Keratinocyte (primary cell): ENCODE measurements at regions not wholly inside any gene's neighbourhood (a gene's known extent, or its start where the extent isn't known, plus 50 kb on each side); places are given as distances from the start of the nearest gene placed in this dataset.

ENCODE experiments used
- DNase-seq: peaks from one replicate; pipeline ENCODE4 v3.0.0-alpha.2; 2011; ENCODE audit warnings: low read depth, missing footprints, low spot score
- FAIRE-seq: peaks from 2 replicates; lab custom pipeline; 2011; peaks lifted over from hg19 to GRCh38; lab: Jason Lieb, UNC
- H2AFZ ChIP-seq: 2 replicates; pipeline ENCODE4 v1.6.0; 2012; ENCODE audit warnings: low read length, control low read depth, inconsistent platforms; ENCODE audit not compliant: control insufficient read depth
- H3K27ac ChIP-seq: 2 replicates; pipeline ENCODE4 v1.5.1; 2011; ENCODE audit warnings: low read length; ENCODE audit not compliant: control insufficient read depth, insufficient read depth
- H3K27me3 ChIP-seq: 3 replicates; pipeline ENCODE4 v1.6.0; 2011; ENCODE audit warnings: low read length; ENCODE audit not compliant: control insufficient read depth, insufficient read depth; ENCODE audit errors: extremely low read depth
- H3K36me3 ChIP-seq, 2 experiments: 2 replicates in 1 of 2; 3 replicates in 1 of 2; pipeline ENCODE4 v1.5.1; 2011; ENCODE audit warnings: low read length in 2 of 2, mild to moderate bottlenecking in 1 of 2; ENCODE audit not compliant: control insufficient read depth in 2 of 2, insufficient read depth in 2 of 2; ENCODE audit errors: extremely low read depth in 1 of 2
- H3K4me1 ChIP-seq: 3 replicates; pipeline ENCODE4 v1.5.1; 2011; ENCODE audit warnings: low read length; ENCODE audit not compliant: control insufficient read depth, insufficient read depth; ENCODE audit errors: extremely low read depth
- H3K4me2 ChIP-seq: 3 replicates; pipeline ENCODE4 v1.6.0; 2011; ENCODE audit warnings: low read depth, low read length; ENCODE audit not compliant: control insufficient read depth, insufficient read depth; ENCODE audit errors: extremely low read depth
- H3K4me3 ChIP-seq, 3 experiments: fragments of 200-600 bp in 1 of 3; sonication (generic) in 1 of 3; 2 replicates in 2 of 3; 3 replicates in 1 of 3; pipeline ENCODE4 v1.5.1; 2011 to 2016; ENCODE audit warnings: low read length in 3 of 3, mild to moderate bottlenecking in 3 of 3, control low read depth in 2 of 3, inconsistent platforms in 1 of 3, low read depth in 1 of 3, mixed read lengths in 1 of 3, mixed run types in 1 of 3, moderate library complexity in 1 of 3; ENCODE audit not compliant: control insufficient read depth in 2 of 3, insufficient read depth in 2 of 3; ENCODE audit errors: extremely low read depth in 1 of 3
- H3K79me2 ChIP-seq: 2 replicates; pipeline ENCODE4 v1.6.0; 2012; ENCODE audit warnings: low read length; ENCODE audit not compliant: control insufficient read depth, insufficient read depth
- H3K9ac ChIP-seq: 3 replicates; pipeline ENCODE4 v1.6.0; 2011; ENCODE audit warnings: low read length; ENCODE audit not compliant: control insufficient read depth, insufficient read depth; ENCODE audit errors: extremely low read depth
- H3K9me1 ChIP-seq: 3 replicates; pipeline ENCODE4 v1.6.0; 2011; ENCODE audit warnings: low read length; ENCODE audit not compliant: control insufficient read depth, insufficient read depth; ENCODE audit errors: extremely low read depth
- H3K9me3 ChIP-seq: 2 replicates; pipeline ENCODE4 v1.5.1; 2012; ENCODE audit warnings: low read depth, low read length; ENCODE audit not compliant: control insufficient read depth
- H4K20me1 ChIP-seq: 3 replicates; pipeline ENCODE4 v1.6.0; 2011; ENCODE audit warnings: low read length; ENCODE audit not compliant: control insufficient read depth, insufficient read depth; ENCODE audit errors: extremely low read depth
- CTCF ChIP-seq, 3 experiments: IDR thresholded peaks in 1 of 3; conservative IDR thresholded peaks in 1 of 3; optimal IDR thresholded peaks in 1 of 3; 2 replicates in 2 of 3; 3 replicates in 1 of 3; pipeline versions ENCODE3 to v1.5.1; 2011; ENCODE audit warnings: low read length in 3 of 3, mild to moderate bottlenecking in 3 of 3, moderate library complexity in 2 of 3, control low read depth in 1 of 3, inconsistent platforms in 1 of 3; ENCODE audit not compliant: insufficient read depth in 2 of 3; ENCODE audit errors: extremely low read depth in 1 of 3
- EZH2 ChIP-seq: IDR thresholded peaks from one replicate; pipeline ENCODE4 v1.6.1; 2012; ENCODE audit warnings: inconsistent platforms, mild to moderate bottlenecking, low read length, moderate library complexity
- dilution Hi-C: fragments of 300-500 bp; cut with MboI; formaldehyde crosslinking; loops from one replicate; pipeline ENCODE4 v1.7.0; 2020; ENCODE audit warnings: low sequenced_read_pairs; ENCODE audit not compliant: extremely low pct_ligation_motif_present

DNA sequence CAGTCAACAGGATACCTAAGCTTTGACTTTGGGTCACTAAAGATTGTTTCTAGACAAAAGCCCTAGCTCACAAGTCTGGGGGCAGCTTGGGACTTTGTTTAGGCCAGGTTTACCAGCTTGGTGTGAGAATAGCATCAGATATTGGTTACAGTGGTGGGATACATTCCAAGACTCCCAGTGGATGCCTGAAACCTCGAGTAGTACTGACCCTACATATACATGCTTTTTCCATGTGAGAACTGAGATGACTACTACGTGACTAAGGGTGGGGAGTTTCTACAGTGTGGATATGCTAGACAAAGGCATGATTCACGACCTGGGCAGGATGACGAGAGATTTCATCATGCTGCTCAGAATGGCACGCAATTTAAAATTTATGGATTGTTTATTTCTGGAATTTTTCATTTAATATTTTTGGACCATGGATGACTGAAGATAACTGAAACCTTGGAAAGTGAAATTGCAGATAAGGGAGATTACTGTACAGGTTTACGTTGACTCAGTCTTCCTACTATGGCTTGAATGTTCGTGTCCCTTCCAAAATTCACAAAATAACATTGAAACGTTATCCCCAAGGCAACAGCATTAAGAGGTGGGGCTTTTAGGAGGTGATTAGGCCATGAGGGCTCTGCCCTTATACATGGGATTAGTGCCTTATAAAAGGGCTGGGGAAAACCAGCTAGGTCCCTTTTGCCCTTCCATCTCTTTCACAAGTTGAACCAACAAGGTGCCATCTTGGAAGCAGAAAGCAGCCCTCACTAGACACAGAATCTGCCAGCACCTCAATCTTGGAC is 50.2 kb upstream of the CTAGE1 start:
- Histone ChIP-seq H3K9ac (peak overlapping the region; percentile 74), H4K20me1 (no peaks in the 10 kb centered on the region), H3K9me1 (no peaks in the 10 kb centered on the region), H3K4me1 (peaks cover 41% of the 10 kb centered on the region), H3K4me2 (peak overlapping the region; percentile 34), H3K36me3 (no peaks in the 10 kb centered on the region), H3K27me3 (no peaks in the 10 kb centered on the region), H3K79me2 (no peaks in the 10 kb centered on the region), H3K9me3 (peaks cover 5% of the 10 kb centered on the region), H2AFZ (peak overlapping the region; percentile 52), H3K4me3 (no peak overlapping the region), H3K27ac (peak overlapping the region; percentile 99)
- FAIRE-seq (peak; percentile 93), DNase-seq (peak; percentile 84)
- dilution Hi-C loops: no loop called here
- TF ChIP-seq EZH2 (no peak), CTCF (optimal IDR thresholded peaks at IDR 0.05 in 1 of 3, IDR thresholded peaks at IDR 0.05 in 1 of 3, conservative IDR thresholded peaks at IDR 0.05 in 1 of 3; ENCODE audit: extremely low read depth in 1 of 3, insufficient read depth in 2 of 3, low read length in 3 of 3) (no peak)

DNA sequence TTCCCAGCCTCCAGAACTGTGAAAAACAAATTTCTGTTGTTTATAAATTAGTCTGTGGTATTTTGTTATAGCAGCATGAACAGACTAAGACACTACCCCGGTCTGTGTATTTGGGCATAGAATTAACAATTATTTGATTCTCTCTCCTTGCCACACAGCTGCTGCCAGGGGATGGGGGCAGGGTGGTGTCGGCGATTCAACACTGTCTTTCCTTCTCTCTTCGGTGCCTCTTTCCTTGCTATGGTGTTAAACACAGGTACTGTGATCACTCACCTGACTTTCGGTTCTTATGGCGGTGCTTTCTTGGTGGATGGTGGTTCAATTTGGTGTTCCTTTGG is 50.8 kb upstream of the CTAGE1 start:
- peak overlapping the region; percentile 99 for H3K27ac ChIP-seq

More for the DNA sequence above, 50.8 kb upstream of the CTAGE1 start:
- Histone ChIP-seq H3K9me3 (peaks cover 5% of the 10 kb centered on the region), H3K4me3 (no peak overlapping the region), H3K4me2 (no peak overlapping the region), H3K36me3 (no peaks in the 10 kb centered on the region), H3K9ac (peak overlapping the region; percentile 74), H3K4me1 (peaks cover 41% of the 10 kb centered on the region), H2AFZ (no peak overlapping the region), H3K79me2 (no peaks in the 10 kb centered on the region), H4K20me1 (no peaks in the 10 kb centered on the region), H3K9me1 (no peaks in the 10 kb centered on the region), H3K27me3 (no peaks in the 10 kb centered on the region)
- FAIRE-seq (no peak), DNase-seq (no peak)
- dilution Hi-C loops: no loop called here
- TF ChIP-seq CTCF (optimal IDR thresholded peaks at IDR 0.05 in 1 of 3, IDR thresholded peaks at IDR 0.05 in 1 of 3, conservative IDR thresholded peaks at IDR 0.05 in 1 of 3; ENCODE audit: extremely low read depth in 1 of 3, insufficient read depth in 2 of 3, low read length in 3 of 3) (no peak), EZH2 (no peak)
